K562 (cell line): ENCODE measurements at regions not wholly inside any gene's neighbourhood (a gene's known extent, or its start where the extent isn't known, plus 50 kb on each side); places are given as distances from the start of the nearest gene placed in this dataset.
A peak's percentile ranks its signal among the peaks of the same experiment; 100 is the strongest.

Experiments used
- ATAC-seq: fragments of 200-7000 bp; cut with Tn5 transposase; 3 replicates; pipeline ENCODE4 v1.9.1; 2020; ENCODE audit warnings: moderate library complexity
- BruUV-seq: library from RNA; stranded (reverse); fragments of 400-500 nt; replicated peaks from 2 replicates; lab custom pipeline; 2021; lab: Mats Ljungman, UMichigan
- CTCF ChIA-PET: fragments of 300-600 bp; formaldehyde crosslinking; extraction: SDS; loops from one replicate; lab custom pipeline; 2021; ENCODE audit warnings: low intra/inter-chr PET ratio; lab: Yijun Ruan, JAX
- POLR2A ChIA-PET: fragments of 300-600, 350-650 bp; sonication (Branson Sonifier 250); formaldehyde crosslinking; extraction: SDS; loops from one replicate; lab custom pipeline; 2021; ENCODE audit warnings: antibody characterized with exemption, inconsistent platforms; lab: Yijun Ruan, JAX
- DNase-seq, 4 experiments: peaks; one replicate each; pipeline versions ENCODE4 v3.0.0 to v3.0.0-alpha.2; 2011 to 2018; ENCODE audit warnings: low spot score in 3 of 4, mixed read lengths in 3 of 4; ENCODE audit errors: extremely low read depth in 1 of 4
- FAIRE-seq: peaks from 2 replicates; lab custom pipeline; 2011; peaks lifted over from hg19 to GRCh38; lab: Jason Lieb, UNC
- H2AFZ ChIP-seq: 2 replicates; pipeline ENCODE4 v1.6.0; 2011; ENCODE audit warnings: low read depth, low read length, control low read depth, inconsistent platforms
- H3K27ac ChIP-seq: fragments of 200-600 bp; 3 replicates; pipeline ENCODE4 v1.8.0; 2011; ENCODE audit warnings: low read depth, mild to moderate bottlenecking, control low read depth, inconsistent platforms, low read length, moderate library complexity, mixed read lengths; ENCODE audit errors: extremely low read depth
- H3K27me3 ChIP-seq, 2 experiments: fragments of 300-600 bp in 1 of 2; 2 replicates in 1 of 2; 3 replicates in 1 of 2; pipeline versions ENCODE4 v1.6.0 to v1.8.0; 2011; ENCODE audit warnings: inconsistent platforms in 2 of 2, low read length in 2 of 2, mild to moderate bottlenecking in 1 of 2, mixed read lengths in 1 of 2, moderate library complexity in 1 of 2; ENCODE audit not compliant: control insufficient read depth in 2 of 2, insufficient read depth in 2 of 2
- H3K36me3 ChIP-seq: fragments of 300-600 bp; 3 replicates; pipeline ENCODE4 v1.8.0; 2011; ENCODE audit warnings: mild to moderate bottlenecking, low read length, inconsistent platforms; ENCODE audit not compliant: control insufficient read depth, insufficient read depth
- H3K4me1 ChIP-seq, 2 experiments: fragments of 200-600 bp in 1 of 2; replicated peaks in 1 of 2; 2 replicates in 1 of 2; 3 replicates in 1 of 2; pipeline versions ENCODE4 v1.5.1 to v1.8.0; 2011; ENCODE audit warnings: inconsistent platforms in 2 of 2, low read length in 2 of 2, mild to moderate bottlenecking in 1 of 2, mixed read lengths in 1 of 2, moderate library complexity in 1 of 2; ENCODE audit not compliant: control insufficient read depth in 2 of 2, insufficient read depth in 2 of 2
- H3K4me2 ChIP-seq: 2 replicates; pipeline ENCODE4 v1.6.1; 2011; ENCODE audit warnings: low read length, control low read depth, inconsistent platforms, mixed read lengths; ENCODE audit not compliant: insufficient read depth
- H3K4me3 ChIP-seq: fragments of 200-600 bp; sonication (generic), shearing (Covaris generic); 2 replicates; pipeline ENCODE4 v1.5.1; 2016; ENCODE audit warnings: control low read depth, inconsistent platforms
- H3K79me2 ChIP-seq: fragments of 200-600 bp; 3 replicates; pipeline ENCODE4 v1.8.0; 2011; ENCODE audit warnings: low read length, inconsistent platforms; ENCODE audit not compliant: control insufficient read depth, insufficient read depth
- H3K9ac ChIP-seq, 2 experiments: 2 replicates each; pipeline versions ENCODE4 v1.6.0 to v1.6.1; 2011; ENCODE audit warnings: low read depth in 2 of 2, low read length in 2 of 2, control low read depth in 1 of 2, inconsistent platforms in 1 of 2, mild to moderate bottlenecking in 1 of 2, mixed read lengths in 1 of 2; ENCODE audit not compliant: insufficient read depth in 1 of 2
- H3K9me1 ChIP-seq: one replicate; pipeline ENCODE4 v1.6.0; 2011; ENCODE audit warnings: inconsistent platforms, mild to moderate bottlenecking, low read length, moderate library complexity; ENCODE audit not compliant: control insufficient read depth, insufficient read depth
- H3K9me3 ChIP-seq: replicated peaks from 2 replicates; pipeline ENCODE4 v1.5.1; 2011; ENCODE audit warnings: low read depth, low read length, inconsistent platforms; ENCODE audit not compliant: control insufficient read depth, insufficient read depth
- H4K20me1 ChIP-seq: replicated peaks from 2 replicates; pipeline ENCODE4 v1.6.1; 2011; ENCODE audit warnings: low read length, inconsistent platforms, mixed read lengths; ENCODE audit not compliant: control insufficient read depth, insufficient read depth
- GABPA ChIP-seq: fragments of 200-800 bp; sonication (Bioruptor generic); conservative IDR thresholded peaks from 2 replicates; pipeline ENCODE4 v1.6.1; 2016; ENCODE audit warnings: low read depth, missing genetic modification characterization, missing compliant biosample characterization
- GATAD2B ChIP-seq: fragments of 450-650 bp; IDR thresholded peaks from 2 replicates; pipeline ENCODE4 v1.6.1; 2017; ENCODE audit warnings: mild to moderate bottlenecking, borderline replicate concordance
- ZNF384 ChIP-seq: IDR thresholded peaks from 2 replicates; pipeline ENCODE4 v1.6.1; 2012; ENCODE audit warnings: low read depth, low read length, improper control_type of control experiment
- WGBS: fragments of 100-300 bp; shearing (Covaris generic); methylation state at CpG from one replicate; pipeline ENCODE4 v1.1.6; 2016; ENCODE audit warnings: low coverage, mixed read lengths; ENCODE audit not compliant: insufficient coverage; ENCODE audit errors: missing lambda C conversion rate; 5-methylcytosine and 5-hydroxymethylcytosine counted together
- in situ Hi-C: fragments of 300-500 bp; cut with MboI; formaldehyde crosslinking; loops from 4 replicates; pipeline ENCODE4 v1.15.0; 2018; ENCODE audit warnings: inconsistent platforms, mixed read lengths
- intact Hi-C: fragments of 100-400 bp; cut with micrococcal nuclease; formaldehyde crosslinking; loops from 2 replicates; pipeline ENCODE4 v1.14.2; 2022
- TF ChIP-seq, protein P1 (sequence below): fragments of 200-800 bp; sonication (Bioruptor generic); IDR thresholded peaks from 2 replicates; pipeline ENCODE4 v1.6.1; 2017; ENCODE audit warnings: missing genetic modification characterization, missing compliant biosample characterization
- TF ChIP-seq, protein P2 (sequence below): fragments of 450-650 bp; IDR thresholded peaks from 2 replicates; pipeline ENCODE4 v1.6.1; 2016

- H3K9me1 ChIP-seq, result no peaks in the 10 kb centered on the region
- peak; percentile 32 for FAIRE-seq
- no peak overlapping the region; the same call in 1 of the 2 replicates for H3K4me2 ChIP-seq
- no peaks in the 10 kb centered on the region for H4K20me1 ChIP-seq
- 76% methylated on average over 4 of the region's 4 CpGs for WGBS
- H3K4me3 ChIP-seq, result no peak overlapping the region
- H2AFZ ChIP-seq, result peak overlapping the region; percentile 72
- H3K27ac ChIP-seq, result peak overlapping the region; percentile 85; the same call in 2 of the 3 replicates
- peak overlapping the region in 1 of 2 experiments; percentile 21; a peak in 1 of 4 replicates for H3K9ac ChIP-seq
- CTCF ChIA-PET, result no interaction called here
- no peaks in the 10 kb centered on the region for H3K27me3 ChIP-seq
- H3K79me2 ChIP-seq, result no peaks in the 10 kb centered on the region
- in situ Hi-C loops, result no loop called here
- H3K36me3 ChIP-seq, result no peaks in the 10 kb centered on the region
- ATAC-seq, result no peak
- no peaks in the 10 kb centered on the region for H3K9me3 ChIP-seq
- peaks cover 15 to 22% of the 10 kb centered on the region in 2 experiments for H3K4me1 ChIP-seq
- POLR2A ChIA-PET, result interaction anchor here (1.0 to 6.0 kb wide), 4 partner anchors 12 to 67 kb away, joined by 4 to 58 read pairs (median 15); partner anchors contain the start of gene CHD2
- 0 out of 2 replicates have a peak, but pooled peaks have one; percentile 16 for TF ChIP-seq ZNF384
- TF ChIP-seq, protein P1, sequence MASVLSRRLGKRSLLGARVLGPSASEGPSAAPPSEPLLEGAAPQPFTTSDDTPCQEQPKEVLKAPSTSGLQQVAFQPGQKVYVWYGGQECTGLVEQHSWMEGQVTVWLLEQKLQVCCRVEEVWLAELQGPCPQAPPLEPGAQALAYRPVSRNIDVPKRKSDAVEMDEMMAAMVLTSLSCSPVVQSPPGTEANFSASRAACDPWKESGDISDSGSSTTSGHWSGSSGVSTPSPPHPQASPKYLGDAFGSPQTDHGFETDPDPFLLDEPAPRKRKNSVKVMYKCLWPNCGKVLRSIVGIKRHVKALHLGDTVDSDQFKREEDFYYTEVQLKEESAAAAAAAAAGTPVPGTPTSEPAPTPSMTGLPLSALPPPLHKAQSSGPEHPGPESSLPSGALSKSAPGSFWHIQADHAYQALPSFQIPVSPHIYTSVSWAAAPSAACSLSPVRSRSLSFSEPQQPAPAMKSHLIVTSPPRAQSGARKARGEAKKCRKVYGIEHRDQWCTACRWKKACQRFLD, result 0 out of 2 replicates have a peak, but pooled peaks have one; percentile 2
- TF ChIP-seq, protein P2, sequence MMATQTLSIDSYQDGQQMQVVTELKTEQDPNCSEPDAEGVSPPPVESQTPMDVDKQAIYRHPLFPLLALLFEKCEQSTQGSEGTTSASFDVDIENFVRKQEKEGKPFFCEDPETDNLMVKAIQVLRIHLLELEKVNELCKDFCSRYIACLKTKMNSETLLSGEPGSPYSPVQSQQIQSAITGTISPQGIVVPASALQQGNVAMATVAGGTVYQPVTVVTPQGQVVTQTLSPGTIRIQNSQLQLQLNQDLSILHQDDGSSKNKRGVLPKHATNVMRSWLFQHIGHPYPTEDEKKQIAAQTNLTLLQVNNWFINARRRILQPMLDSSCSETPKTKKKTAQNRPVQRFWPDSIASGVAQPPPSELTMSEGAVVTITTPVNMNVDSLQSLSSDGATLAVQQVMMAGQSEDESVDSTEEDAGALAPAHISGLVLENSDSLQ, result peak; percentile 62
- TF ChIP-seq GATAD2B, result no peak
- no peak for TF ChIP-seq GABPA (tag)
- TF ChIP-seq, all 486 proteins: peak for 3
- intact Hi-C loops, result no loop called here
- no TSS peak for BruUV-seq
- DNase-seq, result no peak
These were observed 67.1 kb upstream of the CHD2 start for GRCh38 chr15:92833106-92833433.
